IPS-15b (cell line): ENCODE measurements at regions not wholly inside any gene's neighbourhood (a gene's known extent, or its start where the extent isn't known, plus 50 kb on each side); places are given as distances from the start of the nearest gene placed in this dataset.
"Not testable (repeated sequence)": the region's sequence is repeated elsewhere in the genome, so short reads cannot be mapped to it uniquely, and the experiment has no call there.

ENCODE experiments used
- H3K27me3 ChIP-seq: one replicate; pipeline ENCODE4 v1.6.1; 2013; ENCODE audit warnings: low read length; ENCODE audit not compliant: control insufficient read depth, insufficient read depth
- H3K36me3 ChIP-seq: one replicate; pipeline ENCODE4 v1.6.1; 2013; ENCODE audit warnings: low read length; ENCODE audit not compliant: control insufficient read depth, insufficient read depth
- H3K4me1 ChIP-seq: one replicate; pipeline ENCODE4 v1.6.1; 2013; ENCODE audit warnings: mild to moderate bottlenecking, low read length; ENCODE audit not compliant: control insufficient read depth, insufficient read depth
- H3K4me3 ChIP-seq: one replicate; pipeline ENCODE4 v1.5.1; 2013; ENCODE audit warnings: low read depth, low read length
- H3K9ac ChIP-seq: one replicate; pipeline ENCODE4 v1.6.1; 2013; ENCODE audit warnings: low read depth, mild to moderate bottlenecking, low read length
- H3K9me3 ChIP-seq: one replicate; pipeline ENCODE4 v1.6.1; 2013; ENCODE audit warnings: mild to moderate bottlenecking, low read length; ENCODE audit not compliant: control insufficient read depth, insufficient read depth

DNA sequence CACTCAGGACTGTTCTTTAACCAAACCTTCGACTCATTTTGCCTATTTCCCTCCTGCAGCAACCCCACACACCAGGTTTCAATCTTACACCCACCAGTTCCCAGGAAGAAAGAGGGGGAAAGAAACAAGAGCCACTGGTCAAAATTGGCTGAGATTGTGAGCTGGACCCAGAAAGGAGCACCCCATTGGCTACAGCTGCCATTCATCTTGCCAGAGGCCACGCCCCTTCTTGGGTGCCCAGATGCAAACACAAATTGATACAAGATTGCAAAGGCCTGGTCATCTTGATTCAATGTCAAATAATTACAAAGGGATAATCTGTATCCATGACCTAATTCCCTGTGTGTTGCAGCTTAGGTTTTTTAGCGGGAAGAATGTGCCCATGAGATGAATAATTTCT lies 258.4 kb downstream of the LIG4 start:
- no peaks in the 10 kb centered on the region for H3K4me1 ChIP-seq
- H3K9ac ChIP-seq: no peak overlapping the region
- no peaks in the 10 kb centered on the region for H3K27me3 ChIP-seq
- H3K36me3 ChIP-seq: no peaks in the 10 kb centered on the region
- H3K4me3 ChIP-seq: no peak overlapping the region
- no peaks in the 10 kb centered on the region for H3K9me3 ChIP-seq

DNA sequence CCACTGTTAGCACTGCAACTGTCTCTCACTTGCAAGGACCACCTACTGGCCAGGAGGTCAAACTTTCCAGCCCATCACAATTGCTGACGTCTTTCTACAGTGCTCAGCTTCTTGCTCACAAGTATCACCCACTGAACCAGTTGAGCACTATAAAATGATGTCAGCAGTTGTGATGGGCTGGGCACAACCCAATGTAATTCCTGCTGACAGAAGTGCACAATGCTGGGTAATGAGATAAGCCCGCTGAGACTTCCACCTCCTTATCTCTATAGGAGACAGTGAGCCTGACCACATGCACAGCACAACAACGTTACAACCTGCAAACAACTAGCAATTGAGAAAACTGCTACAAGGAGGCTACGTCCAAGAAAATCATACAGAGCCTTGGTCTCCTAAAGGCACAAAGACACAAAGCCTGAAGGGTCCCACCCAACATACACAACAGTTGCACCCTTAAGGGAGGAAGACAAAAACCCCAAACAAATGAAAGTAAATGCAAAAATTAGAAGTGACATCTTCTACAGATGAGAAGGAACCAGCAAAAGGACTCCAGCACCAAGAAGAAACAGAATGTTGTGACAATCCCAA lies 273.2 kb downstream of the LIG4 start:
- Histone ChIP-seq H3K9me3 (no peaks in the 10 kb centered on the region), H3K9ac (no peak overlapping the region), H3K4me1 (no peaks in the 10 kb centered on the region), H3K27me3 (no peaks in the 10 kb centered on the region), H3K4me3 (no peak overlapping the region), H3K36me3 (no peaks in the 10 kb centered on the region)

DNA sequence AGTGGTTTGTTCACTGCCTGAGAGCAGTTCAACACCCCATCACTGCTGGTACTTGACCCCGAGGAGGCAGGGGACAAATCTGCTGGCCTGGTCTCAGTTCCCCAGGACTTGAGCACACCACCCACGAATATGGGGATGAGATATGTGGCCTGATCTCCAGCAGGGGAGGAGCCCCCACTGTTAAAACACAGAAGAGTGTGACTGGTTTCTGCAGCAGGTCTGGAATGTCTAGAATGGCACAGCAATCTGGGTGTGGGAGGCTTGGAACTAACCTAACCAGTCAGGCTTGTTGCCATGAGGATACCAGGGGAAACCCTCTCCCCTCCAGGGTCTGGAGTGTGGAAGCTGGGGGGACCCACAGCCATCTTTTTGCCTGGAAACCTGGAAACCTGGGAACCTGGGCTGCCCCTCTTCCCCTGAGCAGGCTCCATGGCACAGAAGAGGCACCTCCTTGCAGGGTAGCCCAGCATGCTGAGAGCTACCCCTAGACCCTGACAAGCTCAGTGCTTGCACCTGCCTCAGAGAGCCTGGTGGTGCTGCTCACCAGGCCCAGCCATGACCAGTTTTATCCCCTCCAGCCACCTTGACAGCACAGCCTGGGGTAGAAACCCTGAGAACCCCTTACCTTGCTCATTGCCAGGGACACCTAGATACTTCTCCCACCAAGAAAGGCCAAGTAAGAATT lies 273.8 kb downstream of the LIG4 start:
- H3K27me3 ChIP-seq: no peaks in the 10 kb centered on the region
- no peaks in the 10 kb centered on the region for H3K36me3 ChIP-seq
- no peaks in the 10 kb centered on the region for H3K9me3 ChIP-seq
- no peak overlapping the region for H3K4me3 ChIP-seq
- H3K9ac ChIP-seq: no peak overlapping the region
- no peaks in the 10 kb centered on the region for H3K4me1 ChIP-seq

DNA sequence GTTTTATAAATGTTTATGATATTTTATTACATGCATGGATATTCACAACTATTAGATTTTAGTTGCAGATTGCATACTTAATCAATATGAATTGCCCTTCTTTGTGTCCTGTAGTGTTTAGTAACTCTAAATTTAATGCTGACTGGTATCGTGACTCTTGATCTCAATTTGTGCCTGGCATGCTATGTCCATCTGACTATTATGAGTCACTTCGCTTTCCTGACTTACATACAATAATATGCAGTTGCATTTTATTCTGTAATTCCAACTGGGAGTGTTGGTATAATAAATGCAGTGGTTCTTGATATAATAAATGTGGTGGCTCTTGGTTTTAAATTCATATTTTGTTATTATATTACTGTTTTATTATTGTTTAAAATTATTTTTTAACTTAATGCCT lies 277.5 kb downstream of the LIG4 start:
- H3K9me3 ChIP-seq: no peaks in the 10 kb centered on the region
- no peaks in the 10 kb centered on the region for H3K4me1 ChIP-seq
- H3K27me3 ChIP-seq: no peaks in the 10 kb centered on the region
- H3K4me3 ChIP-seq: no peak overlapping the region
- no peaks in the 10 kb centered on the region for H3K36me3 ChIP-seq
- no peak overlapping the region for H3K9ac ChIP-seq

DNA sequence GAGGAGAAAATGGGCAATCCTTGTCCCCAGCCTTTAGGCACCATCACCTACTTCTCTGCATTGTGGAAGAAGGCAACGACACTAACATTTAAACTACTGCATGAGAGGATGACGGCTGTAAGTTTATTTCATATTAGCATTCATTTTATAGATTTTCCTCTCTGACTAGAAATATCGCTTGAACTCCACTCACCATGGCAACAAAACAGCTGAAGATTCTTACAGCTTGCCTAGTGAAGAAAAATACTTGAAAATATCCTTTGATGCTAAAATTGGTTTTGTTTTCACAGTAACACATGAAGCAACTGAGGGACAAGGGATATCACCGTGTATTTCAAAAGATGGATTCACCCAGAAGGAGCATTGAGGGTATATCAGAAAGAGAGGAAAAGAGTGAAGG lies 284.3 kb downstream of the LIG4 start:
- H3K36me3 ChIP-seq: no peaks in the 10 kb centered on the region
- no peak overlapping the region for H3K4me3 ChIP-seq
- H3K9ac ChIP-seq: no peak overlapping the region
- no peaks in the 10 kb centered on the region for H3K9me3 ChIP-seq
- H3K27me3 ChIP-seq: no peaks in the 10 kb centered on the region
- no peaks in the 10 kb centered on the region for H3K4me1 ChIP-seq

DNA sequence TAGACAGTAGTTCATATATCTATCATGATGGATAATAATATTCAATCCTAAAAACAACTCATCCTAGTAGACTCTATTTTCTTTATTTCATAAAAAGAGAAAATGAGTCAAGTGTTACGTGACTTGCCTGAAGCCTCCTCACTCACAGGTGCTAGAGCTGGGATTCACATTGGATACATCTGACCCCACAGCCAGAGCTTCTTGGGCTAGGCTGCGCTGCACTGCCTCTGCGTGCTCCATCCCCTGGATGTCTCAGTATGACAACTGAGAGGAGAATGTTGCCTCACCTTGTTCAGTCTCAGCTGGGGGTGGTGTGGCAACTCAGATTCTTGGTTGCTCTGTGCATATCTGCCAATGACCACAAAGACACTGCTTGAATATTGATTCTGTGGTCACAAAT lies 286.6 kb downstream of the LIG4 start:
- no peaks in the 10 kb centered on the region for H3K9me3 ChIP-seq
- no peak overlapping the region for H3K4me3 ChIP-seq
- H3K27me3 ChIP-seq: no peaks in the 10 kb centered on the region
- no peaks in the 10 kb centered on the region for H3K4me1 ChIP-seq
- no peak overlapping the region for H3K9ac ChIP-seq
- no peaks in the 10 kb centered on the region for H3K36me3 ChIP-seq

DNA sequence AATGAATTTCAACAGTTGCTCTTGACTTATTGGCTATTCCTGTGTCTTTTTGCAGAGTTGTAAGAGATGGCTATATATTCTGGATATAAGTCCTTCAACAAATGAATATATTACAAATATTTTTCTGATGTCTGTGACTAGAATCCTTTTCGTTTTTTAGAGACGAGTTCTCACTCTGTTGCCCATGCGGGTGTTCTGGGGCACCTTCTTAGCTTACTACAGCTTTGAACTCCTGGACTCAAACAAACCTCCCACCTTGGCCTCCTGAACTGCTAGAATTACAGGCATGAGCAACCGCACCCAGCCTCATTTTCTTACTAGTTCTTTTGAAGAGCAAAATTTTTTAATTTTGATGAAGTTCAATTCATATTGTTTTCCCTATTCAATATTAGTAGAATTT lies 287.8 kb downstream of the LIG4 start:
- Histone ChIP-seq H3K4me1 (no peaks in the 10 kb centered on the region), H3K9me3 (no peaks in the 10 kb centered on the region), H3K9ac (no peak overlapping the region), H3K36me3 (no peaks in the 10 kb centered on the region), H3K4me3 (no peak overlapping the region), H3K27me3 (no peaks in the 10 kb centered on the region)

DNA sequence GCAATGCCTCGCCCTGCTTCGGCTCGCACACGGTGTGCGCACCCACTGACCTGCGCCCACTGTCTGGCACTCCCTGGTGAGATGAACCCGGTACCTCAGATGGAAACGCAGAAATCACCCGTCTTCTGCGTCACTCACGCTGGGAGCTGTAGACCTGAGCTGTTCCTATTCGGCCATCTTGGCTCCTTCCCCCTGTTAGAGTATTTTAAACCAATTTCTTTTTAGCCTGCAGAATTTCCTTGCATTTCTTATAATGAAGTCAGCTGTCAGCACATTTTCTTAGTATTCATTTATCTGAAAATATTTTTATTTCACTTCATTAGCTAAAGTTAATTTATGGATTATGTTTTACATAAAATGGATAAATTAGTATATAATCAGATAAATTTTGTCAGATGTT lies 288.8 kb downstream of the LIG4 start:
- not testable (repeated sequence) for H3K9ac ChIP-seq, H3K27me3 ChIP-seq, H3K36me3 ChIP-seq, H3K4me1 ChIP-seq, H3K4me3 ChIP-seq, H3K9me3 ChIP-seq

DNA sequence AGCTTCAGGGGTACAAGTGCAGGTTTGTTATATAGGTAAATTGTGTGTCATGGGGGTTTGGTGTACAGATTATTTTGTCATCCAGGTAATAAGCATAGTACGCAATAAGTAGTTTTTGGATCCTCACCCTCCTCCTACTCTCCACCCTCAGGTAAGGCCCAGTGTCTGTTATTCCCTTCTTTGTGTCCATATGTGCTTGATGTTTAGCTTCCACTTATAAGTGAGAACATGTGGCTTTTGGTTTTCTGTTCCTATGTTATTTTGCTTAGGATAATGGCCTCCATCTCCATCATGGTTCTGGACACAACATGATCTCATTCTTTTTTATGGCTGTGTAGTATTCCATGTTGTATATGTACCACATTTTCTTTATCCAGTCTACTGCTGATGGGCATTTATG lies 298.4 kb downstream of the LIG4 start:
- not testable (repeated sequence) for H3K4me3 ChIP-seq, H3K4me1 ChIP-seq, H3K9me3 ChIP-seq, H3K9ac ChIP-seq, H3K36me3 ChIP-seq, H3K27me3 ChIP-seq

DNA sequence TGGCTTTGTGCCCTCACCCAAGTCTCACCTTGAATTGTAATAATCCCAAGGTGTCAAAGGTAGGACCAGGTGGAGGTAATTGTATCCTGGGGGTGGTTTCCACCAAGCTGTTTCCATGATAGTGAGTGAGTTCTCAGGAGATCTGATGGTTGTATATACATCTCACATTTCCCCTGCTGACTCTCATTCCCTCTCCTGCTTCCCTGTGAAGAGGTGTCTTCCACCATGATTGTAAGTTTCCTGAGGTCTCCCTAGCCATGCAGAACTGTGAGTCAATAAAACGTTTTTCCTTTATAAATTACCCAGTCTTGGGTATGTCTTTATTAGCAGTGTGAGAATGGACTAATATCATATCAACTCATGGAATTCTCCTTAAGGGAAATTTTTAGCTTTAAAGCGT lies 302.6 kb downstream of the LIG4 start:
- no peaks in the 10 kb centered on the region for H3K27me3 ChIP-seq
- no peak overlapping the region for H3K9ac ChIP-seq
- no peaks in the 10 kb centered on the region for H3K4me1 ChIP-seq

DNA sequence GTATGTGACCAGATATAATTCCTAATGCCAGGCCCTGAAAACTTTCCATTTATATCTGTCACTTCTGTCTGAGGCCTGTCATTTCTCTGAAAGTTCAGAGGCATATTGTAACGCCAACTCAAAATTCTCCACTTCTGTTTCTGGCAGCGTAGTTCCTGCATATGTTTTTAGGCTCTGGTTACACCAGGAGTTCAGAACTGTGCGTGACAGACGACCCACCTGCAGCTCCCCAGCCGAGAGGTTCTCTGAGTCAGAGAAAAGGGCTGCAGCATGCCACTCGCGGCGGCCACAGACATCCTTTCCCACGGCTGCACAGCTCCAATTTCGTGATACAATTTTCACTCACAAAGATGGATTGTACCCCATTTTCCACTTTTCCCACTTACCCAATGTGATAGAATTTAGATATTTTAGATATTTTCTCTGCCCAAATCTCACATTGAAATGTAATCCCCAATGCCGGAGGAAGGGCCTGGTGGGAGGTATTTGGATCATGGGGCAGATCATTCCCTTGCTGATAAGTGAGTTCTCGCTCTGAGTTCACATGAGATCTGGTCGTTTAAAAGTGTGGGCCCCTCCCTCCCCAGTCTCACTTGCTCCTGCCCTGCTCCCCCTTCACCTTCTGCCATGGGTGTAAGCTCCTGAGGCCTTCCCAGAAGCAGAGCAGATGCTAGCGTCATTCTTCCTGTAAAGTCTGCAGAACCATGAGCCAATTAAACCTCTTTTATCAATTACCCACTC lies 308.1 kb downstream of the LIG4 start:
- Histone ChIP-seq H3K9me3 (no peaks in the 10 kb centered on the region), H3K4me1 (no peaks in the 10 kb centered on the region), H3K36me3 (no peaks in the 10 kb centered on the region), H3K9ac (no peak overlapping the region), H3K27me3 (no peaks in the 10 kb centered on the region), H3K4me3 (no peak overlapping the region)

More for the DNA sequence above, 302.6 kb downstream of the LIG4 start:
- Histone ChIP-seq H3K4me3 (no peak overlapping the region), H3K36me3 (no peaks in the 10 kb centered on the region), H3K9me3 (no peaks in the 10 kb centered on the region)

DNA sequence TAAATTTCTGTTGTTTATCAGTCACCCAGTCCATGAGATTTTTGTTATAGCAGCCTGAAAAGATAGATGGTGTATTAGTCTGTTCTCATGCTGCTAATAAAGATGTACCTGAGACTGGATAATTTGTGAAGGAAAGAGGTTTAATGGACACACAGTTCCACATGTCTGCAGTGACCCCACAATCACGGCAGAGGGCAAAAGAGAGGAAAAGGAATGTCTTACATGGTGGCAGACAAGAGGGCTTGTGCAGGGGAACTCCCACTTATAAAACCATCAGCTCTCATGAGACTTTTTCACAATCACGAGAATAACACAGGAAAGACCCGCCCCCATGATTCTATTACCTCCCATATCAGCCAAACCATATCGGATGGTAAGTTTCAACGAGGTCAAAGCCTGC lies 309.2 kb downstream of the LIG4 start:
- Histone ChIP-seq H3K9me3 (no peaks in the 10 kb centered on the region), H3K4me1 (no peaks in the 10 kb centered on the region), H3K27me3 (no peaks in the 10 kb centered on the region), H3K9ac (no peak overlapping the region), H3K4me3 (no peak overlapping the region), H3K36me3 (no peaks in the 10 kb centered on the region)
